ENCODE measurements at regions not wholly inside any gene's neighbourhood (a gene's known extent, or its start where the extent isn't known, plus 50 kb on each side); places are given as distances from the start of the nearest gene placed in this dataset.

- no peak for DNase-seq
Observed at GRCh38 chr2:240347949-240348500, 87.4 kb upstream of the GPC1 start.

- DNase-seq: no peak
Observed at GRCh38 chr2:240348522-240348921, 86.9 kb upstream of the GPC1 start.

- DNase-seq: no peak
Observed at GRCh38 chr2:240349133-240350005, 86.1 kb upstream of the GPC1 start.

DNA sequence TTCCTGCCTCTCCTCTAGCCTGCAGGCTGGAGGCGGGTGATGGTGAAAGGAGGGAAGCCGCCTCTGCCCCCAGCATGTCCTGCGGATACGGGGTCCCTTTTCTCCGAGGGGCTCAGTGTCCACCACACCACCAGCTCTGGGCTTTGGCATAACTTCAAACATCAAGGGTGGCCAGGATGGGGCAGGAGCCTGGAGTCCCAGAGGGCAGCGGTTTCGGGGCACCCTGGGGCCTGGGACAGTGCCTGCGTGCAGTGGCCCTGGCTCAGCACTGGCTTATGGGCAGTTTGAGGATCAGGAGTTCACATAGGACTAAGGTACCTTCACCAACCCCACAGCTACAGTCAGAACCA lies 85.5 kb upstream of the GPC1 start:
- no peak for DNase-seq

- no peak for DNase-seq
Observed at GRCh38 chr2:240350696-240351087, 84.8 kb upstream of the GPC1 start.

DNA sequence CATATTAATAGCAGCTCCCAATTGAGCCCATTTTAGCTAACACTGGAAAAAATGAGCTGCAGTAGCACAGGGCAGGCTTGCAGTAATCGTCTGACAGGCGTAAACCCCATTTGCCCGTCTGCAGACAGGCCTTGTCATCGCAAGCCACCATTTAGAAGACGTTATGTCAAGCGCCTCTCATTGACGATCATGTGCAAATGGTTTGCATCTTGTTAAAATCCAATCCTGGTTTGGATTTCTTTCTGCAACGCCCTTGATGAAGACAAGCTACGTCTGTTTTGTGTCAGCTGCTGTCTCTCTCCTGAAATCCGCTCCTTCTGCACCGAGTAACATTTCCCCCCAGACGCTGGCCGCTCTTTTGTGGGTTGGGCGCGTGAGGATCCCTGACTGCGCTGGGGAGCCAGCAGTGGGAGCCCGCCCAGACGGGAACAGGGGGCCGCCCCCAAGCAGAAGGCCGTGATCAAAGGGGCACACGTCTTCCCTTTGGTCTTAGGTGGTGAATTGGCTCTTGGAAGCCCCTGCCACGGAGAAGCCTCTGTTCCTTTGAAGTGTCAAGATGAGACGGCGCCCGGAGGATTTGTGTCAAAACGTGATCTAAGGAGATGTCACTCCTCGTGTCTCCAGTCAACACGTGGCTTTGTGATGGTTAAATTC lies 84.2 kb upstream of the GPC1 start:
- no peak for DNase-seq

DNA sequence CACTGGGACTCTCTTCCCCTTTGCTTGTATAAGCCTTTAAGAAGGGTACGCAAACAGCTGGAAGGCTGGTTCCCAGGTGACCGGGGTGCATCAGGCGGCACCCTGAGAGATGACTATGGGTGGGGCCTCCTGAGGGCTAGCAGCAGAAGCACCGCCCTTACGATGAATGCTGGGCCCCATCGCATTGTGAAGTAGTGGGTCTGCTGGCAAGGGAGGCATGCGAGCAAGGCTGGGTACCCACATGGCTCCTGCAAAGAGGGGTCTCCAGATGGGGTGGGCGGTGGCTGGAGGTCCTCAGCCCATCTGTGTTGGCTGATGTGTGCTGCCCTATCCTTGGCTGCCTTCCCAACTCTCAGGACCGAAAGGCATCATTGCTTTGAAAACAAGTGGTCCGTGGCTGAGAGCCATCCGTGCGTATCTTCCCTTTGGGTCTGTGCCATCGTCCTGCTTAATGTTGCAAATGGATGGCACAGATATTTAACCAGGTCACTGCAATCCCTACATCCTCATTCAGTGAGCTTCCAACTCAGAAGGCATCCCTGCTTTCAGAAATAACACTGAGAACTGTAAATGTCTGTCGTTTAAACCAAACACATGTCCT lies 83.5 kb upstream of the GPC1 start:
- DNase-seq: no peak

GRCh38 chr2:240353086-240353798 lies 82.2 kb upstream of the GPC1 start:
- no peak for DNase-seq

DNA sequence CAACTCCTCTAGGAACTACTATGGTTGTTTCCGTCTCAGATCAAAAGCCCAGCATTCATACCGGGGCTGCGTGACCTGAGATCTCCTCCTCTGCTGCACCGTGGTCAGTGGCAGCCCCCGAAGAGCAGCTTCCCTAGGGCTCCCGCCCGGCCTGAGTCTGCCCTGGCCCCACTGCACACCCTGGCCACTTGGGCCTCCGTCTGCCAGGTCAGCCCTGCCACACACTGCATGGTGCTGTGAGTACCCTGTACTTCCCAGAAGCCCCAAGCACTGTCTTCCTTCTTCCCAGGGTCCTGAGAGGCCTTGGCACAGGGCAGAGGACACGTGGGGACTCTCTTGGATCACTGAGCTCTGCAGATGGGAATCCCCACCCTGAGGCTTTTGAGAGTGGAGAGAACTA lies 81.5 kb upstream of the GPC1 start:
- DNase-seq: no peak

DNA sequence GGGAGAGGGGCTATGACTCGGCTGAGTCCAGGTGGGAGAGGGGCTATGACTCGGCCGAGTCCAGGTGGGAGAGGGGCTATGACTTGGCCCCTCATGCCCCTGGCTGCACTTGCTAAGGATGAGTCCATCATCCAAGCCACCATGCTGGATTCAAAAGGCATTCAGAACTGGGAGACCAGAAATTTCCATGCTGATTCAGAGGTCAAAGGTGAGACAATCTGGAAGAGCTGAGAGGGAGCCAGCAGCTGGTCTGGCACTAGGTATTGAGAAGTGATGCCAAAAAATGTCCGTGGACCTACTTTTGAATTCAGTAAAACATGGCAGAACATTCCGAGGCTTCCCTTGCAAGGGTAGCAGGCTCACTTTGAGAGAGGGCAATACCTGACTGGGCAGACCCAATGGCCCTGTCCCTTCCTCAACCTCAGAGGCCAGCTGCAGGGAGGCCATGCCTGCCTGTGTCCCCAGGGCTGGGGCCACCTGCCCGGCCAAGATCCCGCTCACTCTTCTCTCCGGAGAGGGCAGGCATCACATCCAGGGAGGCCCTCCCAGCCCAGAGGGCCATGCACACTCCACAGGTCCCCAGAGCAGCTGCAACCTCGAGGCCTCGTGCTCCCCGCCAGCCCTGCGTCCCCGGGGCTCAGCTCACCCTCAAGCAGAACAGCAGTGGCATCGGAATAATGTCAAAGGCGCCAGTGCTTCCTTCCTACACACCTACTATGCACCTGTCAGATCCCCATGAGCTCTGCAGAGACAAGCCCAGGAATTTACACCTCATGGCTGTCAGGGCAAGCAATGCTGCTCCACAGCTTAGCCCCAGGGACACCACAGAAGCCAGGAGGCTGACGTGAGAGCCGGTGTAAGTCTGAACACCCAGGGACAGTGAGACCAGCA lies 80.2 kb upstream of the GPC1 start:
- DNase-seq: no peak

DNA sequence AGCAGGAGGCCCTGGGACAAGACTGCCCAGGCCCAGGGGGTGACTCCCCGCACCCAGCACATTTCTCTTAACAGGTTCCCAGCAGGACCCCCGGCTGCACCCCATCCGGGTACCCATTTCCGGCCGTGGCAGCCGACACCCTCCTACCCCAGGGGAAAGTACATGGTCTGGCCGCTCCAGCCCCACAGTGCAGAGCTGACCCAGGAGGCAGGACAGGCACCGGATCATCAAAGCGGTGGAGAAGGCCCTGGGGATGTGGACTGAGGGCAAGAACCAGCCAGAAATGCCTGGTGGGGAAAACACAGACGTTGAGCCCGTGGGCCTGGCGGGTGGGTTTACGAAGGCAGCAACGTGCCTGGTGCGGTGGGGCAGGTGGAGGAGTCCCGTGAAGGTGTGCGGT lies 79.5 kb upstream of the GPC1 start:
- no peak for DNase-seq

DNA sequence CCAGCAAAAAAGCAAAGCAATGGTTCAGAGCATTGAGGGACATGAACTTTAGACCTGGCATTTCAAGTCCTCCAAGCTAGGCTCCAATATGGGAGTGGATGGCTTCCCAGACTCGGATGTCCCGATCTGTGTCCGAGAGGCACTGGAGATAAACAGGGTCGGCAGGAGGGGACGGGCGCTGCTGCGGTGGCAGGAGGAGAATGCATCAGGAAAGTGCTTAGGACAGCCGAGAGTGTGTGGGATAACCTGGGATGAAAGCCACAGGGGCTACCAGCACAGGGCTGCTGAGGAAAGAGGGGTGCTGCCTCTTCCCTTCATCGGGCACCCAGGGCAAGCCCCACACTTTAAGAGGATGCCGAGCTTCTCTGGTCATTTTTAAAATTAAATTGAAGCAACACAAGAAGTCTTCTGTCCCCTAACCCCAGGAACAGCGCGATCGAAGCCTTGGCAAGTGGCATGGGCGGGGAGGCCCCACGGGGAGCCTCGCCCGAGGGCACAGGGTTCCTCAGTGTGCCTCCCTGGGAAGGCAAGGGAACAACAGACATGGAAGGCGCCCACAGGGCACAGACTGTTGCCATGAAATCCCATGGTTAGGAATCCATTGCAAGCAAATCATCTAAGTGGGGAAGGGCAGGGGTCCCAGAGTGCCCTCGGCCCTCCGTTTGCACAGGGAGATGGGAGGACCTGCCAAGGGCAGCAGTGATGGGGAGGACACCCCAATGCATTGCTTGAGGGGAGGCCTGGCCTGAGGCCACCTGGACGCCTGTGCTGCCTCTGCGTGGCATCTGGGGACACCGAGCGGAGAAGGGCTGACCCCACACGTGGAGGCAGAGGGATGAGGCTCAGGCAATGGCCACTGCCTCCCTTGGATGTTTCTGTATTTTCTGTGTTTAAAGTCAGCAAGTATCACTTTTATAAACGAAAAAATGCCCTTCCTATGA lies 78.5 kb upstream of the GPC1 start:
- DNase-seq: no peak

DNA sequence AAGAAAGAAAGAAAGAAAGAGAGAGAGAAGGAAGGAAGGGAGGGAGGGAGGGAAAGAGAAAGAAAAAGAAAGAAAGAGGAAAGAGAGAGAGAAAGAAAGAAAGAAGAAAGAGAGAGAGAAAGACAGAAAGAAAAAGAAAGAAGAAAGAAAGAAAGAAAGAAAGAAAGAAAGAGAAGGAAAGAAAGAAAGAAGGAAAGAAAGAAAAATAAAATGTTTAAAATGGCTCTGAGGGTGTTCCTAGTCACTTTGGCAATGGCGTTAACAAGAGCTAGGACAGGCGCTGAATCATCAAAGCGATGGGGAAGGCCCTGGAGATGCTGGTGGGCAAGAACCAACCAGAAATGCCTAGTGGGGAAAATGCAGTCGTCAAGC lies 77.8 kb upstream of the GPC1 start:
- no peak for DNase-seq

GRCh38 chr2:240358080-240358479 lies 77.4 kb upstream of the GPC1 start:
- no peak for DNase-seq

- no peak for DNase-seq
Observed at GRCh38 chr2:240358821-240359397, 76.6 kb upstream of the GPC1 start.

DNA sequence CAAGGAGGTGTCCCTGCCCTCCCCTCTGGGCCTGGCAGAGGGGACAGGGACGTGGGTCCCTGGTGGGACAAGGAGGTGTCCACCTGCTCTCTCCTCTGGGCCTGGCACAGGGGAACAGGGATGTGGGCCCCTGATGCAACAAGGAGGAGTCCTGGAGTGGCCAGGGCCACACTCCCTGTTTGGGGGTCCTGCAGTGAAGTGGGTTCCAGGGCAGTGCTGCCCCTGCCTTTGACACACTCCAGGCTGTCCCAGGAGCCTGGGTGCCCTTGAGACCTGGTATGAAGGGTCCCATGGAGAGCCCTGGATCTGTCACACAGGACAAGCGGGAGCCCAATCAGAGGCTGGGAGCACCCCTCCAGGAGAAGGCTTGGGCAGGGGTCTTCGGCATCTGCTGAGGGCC lies 75.8 kb upstream of the GPC1 start:
- DNase-seq: no peak

- DNase-seq: no peak
Observed at GRCh38 chr2:240360645-240361475, 74.6 kb upstream of the GPC1 start.

GRCh38 chr2:240362216-240362755 lies 73.2 kb upstream of the GPC1 start:
- DNase-seq: no peak
